ENCODE measurements at regions not wholly inside any gene's neighbourhood (a gene's known extent, or its start where the extent isn't known, plus 50 kb on each side); places are given as distances from the start of the nearest gene placed in this dataset.

GRCh38 chr10:28880683-28880950, 203.3 kb downstream of the BAMBI start:
- no peak for TF ChIP-seq POLR2A (IDR thresholded peaks at IDR 0.05)
- TF ChIP-seq CTCF (IDR thresholded peaks at IDR 0.05) = no peak
- no peak for TF ChIP-seq POLR2AphosphoS5 (IDR thresholded peaks at IDR 0.05)
- TF ChIP-seq EP300 (IDR thresholded peaks at IDR 0.05) = no peak
